Fibroblast of villous mesenchyme (primary cell): ENCODE measurements at regions not wholly inside any gene's neighbourhood (a gene's known extent, or its start where the extent isn't known, plus 50 kb on each side); places are given as distances from the start of the nearest gene placed in this dataset.

Source experiments
- DNase-seq: peaks from one replicate; pipeline ENCODE4 v3.0.0-alpha.2; 2010; ENCODE audit warnings: low read depth
- H3K4me3 ChIP-seq: 2 replicates; pipeline ENCODE4 v1.5.1; 2011; ENCODE audit warnings: low read depth, mild to moderate bottlenecking, low read length
- TF ChIP-seq, protein P1 (sequence below): IDR thresholded peaks from 2 replicates; pipeline ENCODE4 v1.5.1; 2012; ENCODE audit warnings: low read depth, mild to moderate bottlenecking, low read length; ENCODE audit not compliant: insufficient read depth

DNA sequence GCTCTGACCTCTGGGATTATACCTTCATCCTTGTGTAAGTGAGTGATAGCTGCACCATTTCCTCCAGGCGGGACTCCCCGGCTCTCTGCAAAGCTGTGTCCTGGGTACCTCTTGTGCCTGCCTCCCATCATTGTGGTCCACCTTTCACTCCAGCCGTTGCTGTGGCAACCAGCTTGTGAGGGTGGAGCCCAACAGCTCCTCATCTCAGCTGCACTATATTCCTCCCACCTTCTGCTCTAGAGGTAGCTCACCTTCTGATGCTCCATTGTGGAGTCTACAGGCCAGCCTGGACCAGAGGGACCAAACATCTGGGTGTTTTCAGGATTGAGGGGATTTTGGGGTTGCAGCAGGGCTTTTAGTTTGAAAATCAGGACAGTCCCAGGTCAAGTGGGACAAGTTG is 708.2 kb downstream of the UQCRFS1 start:
- DNase-seq: no peak
- no peak overlapping the region for H3K4me3 ChIP-seq
- TF ChIP-seq, protein P1, sequence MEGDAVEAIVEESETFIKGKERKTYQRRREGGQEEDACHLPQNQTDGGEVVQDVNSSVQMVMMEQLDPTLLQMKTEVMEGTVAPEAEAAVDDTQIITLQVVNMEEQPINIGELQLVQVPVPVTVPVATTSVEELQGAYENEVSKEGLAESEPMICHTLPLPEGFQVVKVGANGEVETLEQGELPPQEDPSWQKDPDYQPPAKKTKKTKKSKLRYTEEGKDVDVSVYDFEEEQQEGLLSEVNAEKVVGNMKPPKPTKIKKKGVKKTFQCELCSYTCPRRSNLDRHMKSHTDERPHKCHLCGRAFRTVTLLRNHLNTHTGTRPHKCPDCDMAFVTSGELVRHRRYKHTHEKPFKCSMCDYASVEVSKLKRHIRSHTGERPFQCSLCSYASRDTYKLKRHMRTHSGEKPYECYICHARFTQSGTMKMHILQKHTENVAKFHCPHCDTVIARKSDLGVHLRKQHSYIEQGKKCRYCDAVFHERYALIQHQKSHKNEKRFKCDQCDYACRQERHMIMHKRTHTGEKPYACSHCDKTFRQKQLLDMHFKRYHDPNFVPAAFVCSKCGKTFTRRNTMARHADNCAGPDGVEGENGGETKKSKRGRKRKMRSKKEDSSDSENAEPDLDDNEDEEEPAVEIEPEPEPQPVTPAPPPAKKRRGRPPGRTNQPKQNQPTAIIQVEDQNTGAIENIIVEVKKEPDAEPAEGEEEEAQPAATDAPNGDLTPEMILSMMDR: no peak

DNA sequence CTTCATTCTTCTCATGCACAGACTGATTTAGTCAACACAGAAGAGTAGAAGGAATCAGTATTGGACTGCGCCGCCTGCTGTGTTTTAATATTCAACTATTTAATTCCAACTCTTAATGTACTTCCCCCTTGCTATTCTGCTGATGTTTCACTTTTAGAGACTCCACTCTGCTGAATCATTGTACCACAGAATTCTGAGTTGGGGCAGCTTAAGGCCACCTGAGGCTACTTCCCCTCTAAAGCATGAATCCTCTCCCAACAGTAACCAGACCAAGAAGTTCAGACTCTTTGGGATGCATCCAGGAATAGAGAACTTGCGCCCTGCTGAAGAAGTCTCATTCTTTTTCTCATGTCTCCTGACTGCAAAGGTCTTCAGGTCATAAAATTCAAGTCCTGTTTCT is 708.8 kb downstream of the UQCRFS1 start:
- TF ChIP-seq, protein P1: no peak
- DNase-seq: no peak

GRCh38 chr19:28502879-28503734 is 709.8 kb downstream of the UQCRFS1 start:
- no peak overlapping the region for H3K4me3 ChIP-seq
- TF ChIP-seq, protein P1: no peak
- no peak for DNase-seq

More for the DNA sequence above, 708.8 kb downstream of the UQCRFS1 start:
- no peak overlapping the region for H3K4me3 ChIP-seq

- DNase-seq: no peak
- TF ChIP-seq, protein P1: no peak
- H3K4me3 ChIP-seq: no peak overlapping the region
Observed at GRCh38 chr19:28501976-28502375, 711.0 kb downstream of the UQCRFS1 start.

DNA sequence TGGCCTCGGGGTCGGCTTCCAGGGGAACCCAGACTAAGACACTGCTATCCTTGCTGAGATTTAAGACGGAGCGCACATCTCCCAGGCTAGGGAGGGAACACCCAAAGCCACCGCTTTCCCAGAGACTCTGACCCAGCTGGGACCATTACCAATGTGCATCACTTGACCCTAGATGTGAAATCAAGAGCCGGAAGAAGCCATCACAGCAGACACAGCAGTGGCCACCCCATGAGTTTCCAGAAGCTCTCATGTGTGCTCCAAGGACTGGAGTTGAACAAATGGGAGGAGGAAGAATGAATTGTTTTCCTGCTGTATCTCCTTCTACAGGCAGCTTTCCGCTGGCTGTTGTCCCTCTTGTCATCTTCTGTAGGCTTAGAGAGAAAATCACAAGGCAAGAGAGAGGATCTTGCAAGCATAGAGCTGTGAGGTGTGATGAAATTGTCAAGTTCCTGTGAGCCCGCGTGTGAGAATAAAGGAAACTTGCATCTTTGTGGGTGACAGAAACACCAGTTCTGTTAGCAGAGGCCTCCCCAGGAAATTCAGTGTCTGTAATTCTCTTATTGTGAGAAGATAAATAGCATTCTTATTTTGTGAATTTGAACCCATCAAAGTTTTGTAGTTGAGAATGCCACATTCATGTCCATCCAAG is 711.8 kb downstream of the UQCRFS1 start:
- no peak for DNase-seq
- H3K4me3 ChIP-seq: no peak overlapping the region
- TF ChIP-seq, protein P1: no peak

- DNase-seq: no peak
- H3K4me3 ChIP-seq: no peak overlapping the region
- TF ChIP-seq, protein P1: no peak
Observed at GRCh38 chr19:28500296-28500695, 712.7 kb downstream of the UQCRFS1 start.
